IMR-90 (cell line): ENCODE measurements at regions not wholly inside any gene's neighbourhood (a gene's known extent, or its start where the extent isn't known, plus 50 kb on each side); places are given as distances from the start of the nearest gene placed in this dataset.

Source experiments
- ATAC-seq: fragments of 200-7000 bp; cut with Tn5 transposase; 2 replicates; pipeline ENCODE4 v1.9.1; 2020; ENCODE audit warnings: low read depth, mild to moderate bottlenecking, moderate library complexity
- BruUV-seq: library from RNA; stranded (reverse); fragments of 400-500 nt; replicated peaks from 2 replicates; lab custom pipeline; 2021; lab: Mats Ljungman, UMichigan
- CTCF ChIA-PET: fragments of 300-600 bp; formaldehyde crosslinking; extraction: SDS; loops from one replicate; lab custom pipeline; 2021; ENCODE audit warnings: antibody characterized with exemption; lab: Yijun Ruan, JAX
- POLR2A ChIA-PET: fragments of 300-600 bp; sonication (Branson Sonifier 250); formaldehyde crosslinking; loops from one replicate; lab custom pipeline; 2022; ENCODE audit warnings: antibody characterized with exemption; ENCODE audit not compliant: unreplicated experiment; lab: Charles Lee
- DNase-seq: peaks from one replicate; pipeline ENCODE4 v3.0.0; 2013
- H2AFZ ChIP-seq: replicated peaks from 2 replicates; pipeline ENCODE3; 2013; ENCODE audit warnings: low read length, mild to moderate bottlenecking; ENCODE audit not compliant: poor library complexity
- H2AK5ac ChIP-seq: 2 replicates; pipeline ENCODE4 v1.6.1; 2013; ENCODE audit warnings: low read depth, low read length, inconsistent platforms
- H2AK9ac ChIP-seq: replicated peaks from 2 replicates; pipeline ENCODE3; 2013; ENCODE audit warnings: mild to moderate bottlenecking, low read depth, low read length, moderate library complexity; ENCODE audit not compliant: poor library complexity
- H2BK120ac ChIP-seq: 2 replicates; pipeline ENCODE4 v1.6.1; 2013; ENCODE audit warnings: low read depth, low read length, inconsistent platforms
- H2BK15ac ChIP-seq: 3 replicates; pipeline ENCODE4 v1.6.1; 2013; ENCODE audit warnings: low read depth, low read length, inconsistent platforms
- H2BK20ac ChIP-seq: 2 replicates; pipeline ENCODE4 v1.6.1; 2013; ENCODE audit warnings: low read depth, mild to moderate bottlenecking, inconsistent platforms, low read length, moderate library complexity
- H2BK5ac ChIP-seq: 2 replicates; pipeline ENCODE4 v1.6.1; 2013; ENCODE audit warnings: mild to moderate bottlenecking, low read depth, low read length, inconsistent platforms; ENCODE audit not compliant: poor library complexity, severe bottlenecking
- H3K14ac ChIP-seq: replicated peaks from 2 replicates; pipeline ENCODE4 v1.6.1; 2013; ENCODE audit warnings: low read depth, low read length, inconsistent platforms
- H3K18ac ChIP-seq: 2 replicates; pipeline ENCODE4 v1.6.1; 2013; ENCODE audit warnings: low read depth, low read length, control low read depth
- H3K23ac ChIP-seq: 2 replicates; pipeline ENCODE4 v1.6.1; 2013; ENCODE audit warnings: low read depth, low read length, inconsistent platforms
- H3K27ac ChIP-seq: 2 replicates; pipeline ENCODE4 v1.5.1; 2013; ENCODE audit warnings: mild to moderate bottlenecking, control low read depth, low read length; ENCODE audit not compliant: insufficient read depth
- H3K27me3 ChIP-seq: 2 replicates; pipeline ENCODE4 v1.6.1; 2013; ENCODE audit warnings: low read length; ENCODE audit not compliant: control insufficient read depth, insufficient read depth
- H3K36me3 ChIP-seq: 2 replicates; pipeline ENCODE4 v1.6.1; 2013; ENCODE audit warnings: low read length, mixed read lengths; ENCODE audit not compliant: control insufficient read depth, insufficient read depth
- H3K4ac ChIP-seq: 2 replicates; pipeline ENCODE4 v1.6.1; 2013; ENCODE audit warnings: low read depth, low read length, inconsistent platforms
- H3K4me1 ChIP-seq: 2 replicates; pipeline ENCODE4 v1.6.1; 2013; ENCODE audit warnings: low read length, mixed read lengths; ENCODE audit not compliant: control insufficient read depth, insufficient read depth
- H3K4me2 ChIP-seq: 2 replicates; pipeline ENCODE4 v1.6.1; 2013; ENCODE audit warnings: low read depth, mild to moderate bottlenecking, control low read depth, low read length, moderate library complexity
- H3K4me3 ChIP-seq: 2 replicates; pipeline ENCODE4 v1.5.1; 2013; ENCODE audit warnings: low read depth, mild to moderate bottlenecking, control low read depth, low read length, moderate library complexity; ENCODE audit not compliant: insufficient read depth
- H3K56ac ChIP-seq: 2 replicates; pipeline ENCODE4 v1.6.1; 2013; ENCODE audit warnings: low read length, inconsistent platforms; ENCODE audit not compliant: insufficient read depth; ENCODE audit errors: extremely low read depth
- H3K79me1 ChIP-seq, 2 experiments: 2 replicates each; pipeline ENCODE4 v1.6.1; 2013; ENCODE audit warnings: low read length in 2 of 2, inconsistent platforms in 1 of 2, low read depth in 1 of 2
- H3K9ac ChIP-seq: 2 replicates; pipeline ENCODE4 v1.6.1; 2013; ENCODE audit warnings: low read depth, low read length, control low read depth
- H3K9me1 ChIP-seq: 2 replicates; pipeline ENCODE4 v1.6.1; 2013; ENCODE audit warnings: low read length, inconsistent platforms; ENCODE audit not compliant: insufficient read depth
- H3K9me3 ChIP-seq: 2 replicates; pipeline ENCODE4 v1.6.1; 2013; ENCODE audit warnings: low read length; ENCODE audit not compliant: control insufficient read depth, insufficient read depth
- H4K20me1 ChIP-seq: 2 replicates; pipeline ENCODE4 v1.6.1; 2013; ENCODE audit warnings: low read length, inconsistent platforms; ENCODE audit not compliant: insufficient read depth
- H4K5ac ChIP-seq: 2 replicates; pipeline ENCODE4 v1.6.1; 2013; ENCODE audit warnings: mild to moderate bottlenecking, low read depth, low read length, control low read depth
- H4K8ac ChIP-seq, 2 experiments: 2 replicates each; pipeline ENCODE4 v1.6.1; 2013; ENCODE audit warnings: low read depth in 2 of 2, low read length in 2 of 2, control low read depth in 1 of 2, inconsistent platforms in 1 of 2
- H4K91ac ChIP-seq: 2 replicates; pipeline ENCODE4 v1.6.1; 2013; ENCODE audit warnings: low read depth, low read length, inconsistent platforms; ENCODE audit not compliant: insufficient read depth
- CHD1 ChIP-seq: IDR thresholded peaks from 2 replicates; pipeline ENCODE4 v1.6.1; 2012; ENCODE audit warnings: low read depth, low read length, improper control_type of control experiment
- FOS ChIP-seq: fragments of 150-350 bp; IDR thresholded peaks from 2 replicates; pipeline ENCODE4 v1.6.1; 2016; ENCODE audit warnings: low read depth, low read length
- MAZ ChIP-seq: IDR thresholded peaks from 2 replicates; pipeline ENCODE4 v1.6.1; 2012; ENCODE audit warnings: low read depth, mild to moderate bottlenecking, low read length, improper control_type of control experiment, moderate library complexity, borderline replicate concordance
- NFE2L2 ChIP-seq: fragments of 150-350 bp; IDR thresholded peaks from 2 replicates; pipeline ENCODE4 v1.6.1; 2016; ENCODE audit warnings: low read depth, mild to moderate bottlenecking, low read length
- RAD21 ChIP-seq: IDR thresholded peaks from 2 replicates; pipeline ENCODE4 v1.6.1; 2012; ENCODE audit warnings: low read length, improper control_type of control experiment
- RFX5 ChIP-seq: IDR thresholded peaks from 2 replicates; pipeline ENCODE4 v1.8.0; 2012; ENCODE audit warnings: low read depth, mild to moderate bottlenecking, low read length, moderate library complexity
- dilution Hi-C: fragments of 300-500 bp; cut with HindIII; formaldehyde crosslinking; loops from one replicate; pipeline ENCODE4 v1.14.3; 2018; ENCODE audit warnings: low sequenced_read_pairs; ENCODE audit not compliant: unreplicated experiment
- in situ Hi-C: fragments of 300-500 bp; cut with MboI; formaldehyde crosslinking; loops from 3 replicates; pipeline ENCODE4 v1.14.3; 2019; ENCODE audit warnings: low sequenced_read_pairs, inconsistent platforms, mixed read lengths
- intact Hi-C: fragments of 100-400 bp; cut with micrococcal nuclease; formaldehyde crosslinking; loops from 2 replicates; pipeline ENCODE4 v1.10.0; 2022

- no TSS peak for BruUV-seq
- Histone ChIP-seq H3K9me3 (no peaks in the 10 kb centered on the region), H3K36me3 (no peaks in the 10 kb centered on the region), H4K91ac (no peak overlapping the region), H3K56ac (no peak overlapping the region), H2AFZ (no peak overlapping the region), H2BK15ac (0 out of 3 replicates have a peak overlapping the region, but pooled peaks have one; percentile 35), H2AK9ac (no peak overlapping the region), H3K9me1 (no peaks in the 10 kb centered on the region), H3K27ac (no peak overlapping the region), H3K4me3 (no peak overlapping the region), H4K8ac (no peak overlapping the region), H4K20me1 (no peaks in the 10 kb centered on the region), H3K14ac (no peak overlapping the region), H2BK120ac (no peak overlapping the region), H2AK5ac (no peak overlapping the region; the same call in 1 of the 2 replicates), H3K4ac (no peak overlapping the region), H3K27me3 (no peaks in the 10 kb centered on the region; the same call in 1 of the 2 replicates), H3K79me1 (no peaks in the 10 kb centered on the region), H4K5ac (no peak overlapping the region), H2BK5ac (no peak overlapping the region), H3K9ac (no peak overlapping the region), H3K4me2 (no peak overlapping the region), H3K4me1 (peaks cover 19% of the 10 kb centered on the region), H3K23ac (no peak overlapping the region), H2BK20ac (no peak overlapping the region), H3K18ac (peak overlapping the region; percentile 24; the same call in 1 of the 2 replicates)
- ChIA-PET POLR2A (no interaction called here), CTCF (interaction anchor here (0.7 kb wide), 1 partner anchor 1857 kb away, joined by 3 read pairs; no protein-coding TSS in a partner anchor)
- TF ChIP-seq RFX5: no peak
- no peak for TF ChIP-seq FOS
- TF ChIP-seq RAD21: no peak
- TF ChIP-seq CHD1: no peak
- TF ChIP-seq MAZ: no peak
- no peak for TF ChIP-seq NFE2L2
- intact Hi-C loops: loop anchor here (5.0 kb wide), 1 partner anchor 81 kb away; no protein-coding TSS in a partner anchor
- no peak for DNase-seq
- in situ Hi-C loops: no loop called here
- no peak for ATAC-seq
- dilution Hi-C loops: no loop called here
Measured at GRCh38 chr14:53541411-53541810, 388.3 kb upstream of the DDHD1 start.
